ENCODE measurements at regions not wholly inside any gene's neighbourhood (a gene's known extent, or its start where the extent isn't known, plus 50 kb on each side); places are given as distances from the start of the nearest gene placed in this dataset.

- DNase-seq, result no peak
These were observed 241.1 kb upstream of the PPP1R2C start for GRCh38 chrX:43019021-43019420.

- DNase-seq, result no peak
These were observed 247.9 kb upstream of the PPP1R2C start for GRCh38 chrX:43025806-43026315.

- DNase-seq, result no peak
These were observed 286.1 kb upstream of the PPP1R2C start for GRCh38 chrX:43064096-43064495.

- no peak for DNase-seq
These were observed 288.0 kb upstream of the PPP1R2C start for GRCh38 chrX:43065978-43066377.

GRCh38 chrX:43068639-43069038, 290.7 kb upstream of the PPP1R2C start:
- DNase-seq, result no peak

- DNase-seq, result no peak
These were observed 305.1 kb upstream of the PPP1R2C start for GRCh38 chrX:43083016-43083415.

GRCh38 chrX:43087830-43088229, 309.9 kb upstream of the PPP1R2C start:
- DNase-seq, result no peak

GRCh38 chrX:43096830-43097229, 318.9 kb upstream of the PPP1R2C start:
- DNase-seq, result no peak

- DNase-seq, result no peak
These were observed 328.0 kb upstream of the PPP1R2C start for GRCh38 chrX:43106009-43106408.

- no peak for DNase-seq
These were observed 330.9 kb upstream of the PPP1R2C start for GRCh38 chrX:43108828-43109227.

GRCh38 chrX:43121637-43122036, 343.7 kb upstream of the PPP1R2C start:
- DNase-seq, result no peak

GRCh38 chrX:43139645-43140044, 361.7 kb upstream of the PPP1R2C start:
- no peak for DNase-seq

- DNase-seq, result no peak
These were observed 362.6 kb upstream of the PPP1R2C start for GRCh38 chrX:43140582-43140981.

- no peak for DNase-seq
These were observed 363.9 kb upstream of the PPP1R2C start for GRCh38 chrX:43141885-43142284.

GRCh38 chrX:43148305-43148704, 370.3 kb upstream of the PPP1R2C start:
- no peak for DNase-seq

GRCh38 chrX:43165343-43165920, 387.5 kb upstream of the PPP1R2C start:
- DNase-seq, result peak in 1 of 2 experiments; percentile 27

GRCh38 chrX:43166874-43167273, 388.9 kb upstream of the PPP1R2C start:
- no peak for DNase-seq

GRCh38 chrX:43175434-43175833, 397.5 kb upstream of the PPP1R2C start:
- no peak for DNase-seq

GRCh38 chrX:43176686-43177085, 398.7 kb upstream of the PPP1R2C start:
- DNase-seq, result no peak

- DNase-seq, result no peak
These were observed 410.3 kb upstream of the PPP1R2C start for GRCh38 chrX:43188296-43188695.

- no peak for DNase-seq
These were observed 433.6 kb upstream of the PPP1R2C start for GRCh38 chrX:43211570-43211969.

GRCh38 chrX:43218198-43218597, 437.9 kb upstream of the MAOA start:
- DNase-seq, result no peak

GRCh38 chrX:43224496-43224895, 431.6 kb upstream of the MAOA start:
- DNase-seq, result no peak

- no peak for DNase-seq
These were observed 430.3 kb upstream of the MAOA start for GRCh38 chrX:43225626-43226328.

GRCh38 chrX:43238461-43238945, 417.6 kb upstream of the MAOA start:
- no peak for DNase-seq
